ENCODE measurements at regions not wholly inside any gene's neighbourhood (a gene's known extent, or its start where the extent isn't known, plus 50 kb on each side); places are given as distances from the start of the nearest gene placed in this dataset.
"Not testable (repeated sequence)": the region's sequence is repeated elsewhere in the genome, so short reads cannot be mapped to it uniquely, and the experiment has no call there.

DNA sequence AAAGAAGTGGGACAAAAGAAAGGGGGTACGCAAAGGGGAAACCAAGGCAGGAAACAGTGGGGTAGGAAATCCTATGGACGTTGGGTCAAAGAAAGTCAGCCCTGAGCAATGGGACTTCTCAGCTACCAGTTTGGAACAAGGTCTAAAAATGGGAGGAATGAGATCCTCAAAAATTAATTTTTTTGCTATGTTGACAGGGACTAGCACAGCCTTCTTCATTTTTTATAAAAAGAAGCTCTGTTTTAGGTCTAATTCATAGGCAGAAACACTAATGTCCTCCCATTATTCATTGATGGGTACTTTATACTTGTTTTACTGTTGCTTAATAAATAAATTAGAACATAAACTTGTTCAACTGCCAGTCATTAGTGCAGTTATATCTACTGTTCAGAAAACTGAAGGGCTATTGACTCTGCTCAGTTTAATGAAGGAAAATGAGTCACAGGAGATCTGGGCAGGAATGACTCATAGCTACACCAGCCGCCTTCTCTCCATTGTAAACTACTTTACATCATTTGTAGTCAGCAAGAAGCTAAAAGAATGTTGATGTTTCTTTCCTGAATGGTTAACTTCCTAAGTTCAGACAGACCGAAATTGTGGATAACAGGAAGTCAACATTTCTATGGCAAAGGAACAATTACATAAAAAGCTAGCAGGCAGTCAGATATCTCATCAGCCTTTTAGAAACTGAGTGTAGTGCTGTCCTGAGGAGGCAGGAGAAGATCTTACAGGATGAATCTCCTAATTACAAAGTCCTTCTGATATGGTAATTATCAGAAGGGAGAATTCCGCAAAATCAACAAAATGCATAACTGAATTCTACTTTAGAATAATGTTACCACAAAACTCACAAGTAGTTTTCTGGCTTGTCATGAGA, 356.4 kb upstream of the PKN2 start:
- DNase-seq, result no peak

DNA sequence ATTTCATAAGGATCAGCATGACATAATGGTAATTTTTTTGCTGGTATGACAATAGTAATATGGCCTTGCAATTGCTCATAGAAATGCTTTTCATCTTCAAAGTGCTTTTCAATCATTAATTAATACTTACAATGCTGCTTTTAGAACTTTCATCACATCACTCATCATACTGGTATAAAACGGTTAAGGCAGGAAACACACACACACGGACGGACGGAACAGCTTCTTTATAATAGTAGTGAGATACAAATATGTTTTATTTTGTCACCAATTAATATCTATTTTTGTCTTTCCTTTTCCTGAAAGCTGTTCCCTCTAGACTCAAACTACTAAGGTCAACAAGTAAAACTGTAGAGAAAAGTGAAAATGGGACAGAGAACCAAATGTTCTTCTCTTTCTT, 353.9 kb upstream of the PKN2 start:
- DNase-seq, result no peak

DNA sequence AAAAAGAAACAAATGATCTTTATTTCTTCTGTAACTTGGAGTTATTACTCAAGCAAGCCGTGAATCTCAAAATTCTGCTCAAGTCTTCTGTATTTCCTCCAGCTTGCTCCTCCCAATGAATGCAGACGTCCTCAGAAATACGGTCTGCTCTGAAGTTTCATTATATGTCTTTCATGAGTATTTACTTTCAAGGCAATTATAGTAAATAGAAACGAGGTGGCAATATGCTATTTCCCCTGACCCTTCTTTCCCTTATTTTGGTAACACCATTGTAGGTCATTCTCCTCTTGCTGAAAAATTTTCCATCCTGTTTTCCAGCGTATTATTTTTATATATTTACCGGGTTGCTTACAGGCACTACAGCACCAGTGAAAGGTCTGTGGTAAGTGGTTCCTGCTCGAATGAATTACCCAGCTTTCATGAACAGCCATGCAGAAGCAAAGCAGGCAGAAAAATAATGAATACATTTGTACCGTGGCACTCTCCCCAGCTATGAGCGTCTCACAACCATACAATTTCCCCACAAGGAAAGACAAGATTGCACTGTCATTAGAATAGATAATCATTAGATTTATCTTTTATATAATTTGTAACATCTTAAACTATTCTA, 350.9 kb upstream of the PKN2 start:
- DNase-seq, result no peak

DNA sequence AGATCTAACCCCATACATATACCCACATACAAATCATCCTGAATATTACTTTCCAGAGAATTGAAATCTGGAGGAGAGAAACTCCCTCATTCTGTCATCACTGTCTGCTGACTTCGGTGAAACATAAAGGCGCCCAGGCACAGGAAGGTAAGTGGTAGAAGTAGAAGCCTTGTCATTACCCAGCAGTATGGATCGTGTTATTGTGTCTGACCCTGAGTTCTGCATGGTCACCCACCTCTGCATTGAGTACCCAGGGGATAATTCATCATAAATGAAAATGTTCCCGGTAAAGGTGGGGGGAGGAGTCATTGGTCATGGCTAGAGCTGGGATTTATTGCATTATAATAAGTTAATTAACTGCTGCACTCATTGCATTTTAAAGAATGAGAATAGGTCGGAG, 342.6 kb upstream of the PKN2 start:
- DNase-seq, result no peak

DNA sequence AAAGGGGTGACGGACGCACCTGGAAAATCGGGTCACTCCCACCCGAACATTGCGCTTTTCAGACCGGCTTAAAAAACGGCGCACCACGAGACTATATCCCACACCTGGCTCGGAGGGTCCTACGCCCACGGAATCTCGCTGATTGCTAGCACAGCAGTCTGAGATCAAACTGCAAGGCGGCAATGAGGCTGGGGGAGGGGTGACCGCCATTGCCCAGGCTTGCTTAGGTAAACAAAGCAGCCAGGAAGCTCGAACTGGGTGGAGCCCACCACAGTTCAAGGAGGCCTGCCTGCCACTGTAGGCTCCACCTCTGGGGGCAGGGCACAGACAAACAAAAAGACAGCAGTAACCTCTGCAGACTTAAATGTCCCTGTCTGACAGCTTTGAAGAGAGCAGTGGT, 342.0 kb upstream of the PKN2 start:
- not testable (repeated sequence) for DNase-seq

DNA sequence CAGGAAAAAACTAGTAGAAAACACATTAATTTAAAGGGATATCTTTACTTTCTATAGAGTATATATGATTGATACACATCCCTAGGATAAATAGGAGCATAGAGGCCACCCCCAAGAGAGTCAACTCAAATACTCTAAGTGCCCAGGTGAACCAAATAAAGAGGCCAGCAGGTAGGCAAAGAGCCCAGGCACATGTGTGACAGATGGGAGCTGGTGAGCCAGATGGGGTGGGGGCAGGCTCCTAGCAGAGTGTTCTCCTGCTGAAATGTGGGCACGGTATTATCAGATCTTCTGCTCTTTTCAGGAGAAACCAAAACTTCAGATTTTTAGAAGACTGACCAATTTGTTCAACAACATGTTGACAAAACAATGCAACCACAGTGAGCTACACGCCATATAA, 333.4 kb upstream of the PKN2 start:
- no peak for DNase-seq

DNA sequence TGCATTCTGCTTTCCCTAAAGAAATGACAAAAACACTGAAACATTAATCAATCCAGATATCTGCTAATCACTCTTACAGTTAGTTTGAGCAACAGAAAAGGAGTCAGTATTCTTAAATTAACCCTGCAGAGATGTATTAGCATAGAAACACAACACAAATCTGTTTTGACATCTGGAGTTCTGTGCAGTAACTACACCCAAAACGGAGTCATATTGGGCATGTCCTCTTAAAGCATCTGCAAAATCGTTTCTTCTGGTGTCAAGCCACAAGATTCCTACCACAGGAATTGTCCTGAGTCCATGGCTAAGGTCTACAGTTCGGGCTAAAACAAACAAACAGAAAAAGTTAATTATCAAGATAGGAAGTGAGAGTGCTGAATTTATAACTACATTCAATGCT, 332.1 kb upstream of the PKN2 start:
- DNase-seq, result no peak

DNA sequence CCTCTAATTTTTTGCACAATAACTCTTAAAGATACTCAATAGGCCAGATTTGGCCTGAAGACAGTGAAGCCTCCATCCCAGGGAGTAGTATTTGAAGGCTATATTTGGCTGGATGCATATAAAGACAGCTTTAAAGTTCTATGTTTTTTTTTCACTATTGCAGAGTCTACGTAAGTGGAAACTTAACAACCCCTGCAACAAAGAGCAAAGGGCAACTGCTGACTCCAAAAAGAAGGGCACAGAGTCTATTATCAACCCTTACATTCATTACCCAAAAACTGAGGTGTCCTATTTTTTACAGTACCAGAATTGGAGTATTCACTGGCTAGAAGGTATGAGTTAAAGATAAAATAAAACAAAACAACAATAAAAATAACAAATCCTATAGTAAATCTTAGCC, 329.8 kb upstream of the PKN2 start:
- DNase-seq, result no peak

DNA sequence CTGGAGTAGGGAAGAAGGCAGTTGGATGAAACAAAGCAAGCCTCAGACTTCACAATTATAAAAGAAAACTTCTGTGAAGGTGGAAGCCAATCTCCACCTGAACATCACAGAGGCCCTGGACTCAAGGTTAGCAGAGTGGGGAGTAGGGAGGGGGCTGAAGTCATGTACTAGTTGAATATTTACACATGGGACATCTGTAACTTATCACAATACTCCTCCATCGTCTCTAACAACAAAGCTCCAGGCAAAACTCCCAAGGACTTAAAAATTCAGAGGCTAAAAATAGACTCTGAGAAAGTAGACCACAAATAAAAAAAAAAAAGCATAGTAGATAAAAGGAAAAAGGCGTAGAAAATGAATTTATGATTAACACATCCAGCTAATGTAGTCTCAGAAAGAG, 326.3 kb upstream of the PKN2 start:
- no peak for DNase-seq

DNA sequence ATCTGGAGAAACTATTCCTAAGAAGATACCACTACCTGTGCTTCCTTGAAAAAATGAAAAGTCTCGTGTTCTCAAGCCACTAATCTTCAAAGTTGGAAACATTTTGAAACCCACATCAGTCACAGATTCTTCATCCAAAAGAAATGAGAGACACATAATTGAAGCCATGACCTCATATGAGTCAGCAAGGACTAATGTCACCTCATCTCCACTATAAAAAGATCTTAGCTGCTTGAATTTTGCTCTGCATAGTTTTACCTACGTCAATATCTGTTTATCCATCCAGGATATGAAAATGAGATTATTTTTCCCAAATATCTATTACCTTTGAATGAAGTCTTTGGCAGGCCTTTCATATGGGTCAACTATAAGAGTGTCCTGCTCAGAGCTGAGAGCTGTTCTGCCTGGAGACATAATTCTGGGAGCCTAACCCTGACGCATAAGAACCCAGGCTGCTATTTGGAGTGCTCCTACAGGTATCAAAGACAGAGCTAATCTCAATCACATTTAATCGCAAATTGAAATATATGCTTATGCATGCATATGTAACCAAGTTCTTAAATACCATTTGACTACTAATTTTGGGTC, 312.5 kb upstream of the PKN2 start:
- no peak for DNase-seq

DNA sequence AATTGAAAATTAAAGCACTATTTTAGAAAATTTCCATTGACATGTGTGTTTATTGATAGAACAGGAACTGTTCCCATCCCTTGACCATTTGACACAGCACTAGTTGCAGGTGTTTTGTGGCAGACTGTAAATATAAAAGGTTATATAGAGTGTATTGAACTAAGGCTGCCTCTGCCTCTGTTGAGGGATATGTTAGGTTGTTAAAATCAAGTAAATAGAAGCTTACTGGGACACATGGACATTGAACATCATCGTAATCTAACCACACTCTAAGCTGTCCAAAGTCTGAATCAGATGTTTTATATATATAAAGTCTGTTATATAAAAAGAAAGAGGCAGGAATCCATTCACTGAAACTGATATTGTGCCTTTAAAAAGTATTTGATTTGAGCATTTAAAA, 308.1 kb upstream of the PKN2 start:
- DNase-seq, result no peak

DNA sequence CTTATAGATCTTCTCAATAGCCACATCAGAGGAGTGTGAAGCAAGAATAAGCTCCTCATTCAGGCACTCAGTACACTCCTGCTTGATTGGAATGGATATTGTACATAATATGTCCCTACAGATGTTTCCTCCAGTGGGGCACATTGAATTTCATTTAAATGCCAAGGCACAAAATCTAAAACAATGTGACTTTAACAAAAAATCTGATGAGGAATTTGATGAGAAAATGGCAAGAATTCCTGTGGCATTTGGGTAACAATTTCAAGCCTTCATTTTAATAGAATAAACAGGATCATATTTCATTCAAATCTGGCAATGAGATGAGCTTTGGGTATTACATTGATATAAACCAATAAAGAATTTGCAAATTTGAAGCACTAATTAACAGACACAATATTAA, 307.7 kb upstream of the PKN2 start:
- DNase-seq, result no peak

DNA sequence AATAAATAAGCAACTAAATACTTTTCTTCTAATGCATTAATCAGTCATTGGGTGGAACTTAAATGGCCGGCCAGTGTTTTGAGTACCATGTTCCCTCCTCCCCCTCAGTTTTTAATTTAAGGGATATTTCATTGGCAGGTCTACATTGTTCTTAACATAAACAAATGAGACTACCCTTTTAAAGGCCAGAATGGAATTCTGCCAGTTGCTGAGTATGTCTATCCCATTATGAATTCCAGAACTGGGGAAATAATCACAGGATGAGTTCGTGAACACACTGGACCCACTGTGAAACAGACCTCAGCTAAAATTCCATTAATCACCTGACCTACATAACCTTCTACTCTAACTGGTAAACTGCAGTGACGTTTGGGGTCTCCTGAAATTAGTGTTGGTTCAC, 305.5 kb upstream of the PKN2 start:
- DNase-seq, result no peak

DNA sequence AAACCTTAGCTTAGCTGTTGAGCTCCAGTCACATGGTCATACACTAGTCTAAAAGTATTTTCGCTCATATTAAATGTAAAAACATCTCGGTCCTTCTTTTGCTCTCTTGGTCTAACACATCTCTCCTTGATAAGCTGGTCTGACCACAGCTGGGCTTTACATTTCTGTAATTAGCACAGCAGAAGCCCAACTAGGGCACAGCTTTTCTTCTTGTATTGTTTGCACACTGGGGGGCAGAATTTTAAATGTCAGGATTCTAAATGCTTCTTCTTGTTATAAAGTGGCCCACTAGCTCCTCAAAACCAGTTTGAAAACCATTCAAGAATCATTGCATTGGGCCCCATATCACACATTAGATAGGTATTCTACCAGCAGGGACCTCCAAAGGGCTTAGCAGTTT, 289.1 kb upstream of the PKN2 start:
- DNase-seq, result no peak

DNA sequence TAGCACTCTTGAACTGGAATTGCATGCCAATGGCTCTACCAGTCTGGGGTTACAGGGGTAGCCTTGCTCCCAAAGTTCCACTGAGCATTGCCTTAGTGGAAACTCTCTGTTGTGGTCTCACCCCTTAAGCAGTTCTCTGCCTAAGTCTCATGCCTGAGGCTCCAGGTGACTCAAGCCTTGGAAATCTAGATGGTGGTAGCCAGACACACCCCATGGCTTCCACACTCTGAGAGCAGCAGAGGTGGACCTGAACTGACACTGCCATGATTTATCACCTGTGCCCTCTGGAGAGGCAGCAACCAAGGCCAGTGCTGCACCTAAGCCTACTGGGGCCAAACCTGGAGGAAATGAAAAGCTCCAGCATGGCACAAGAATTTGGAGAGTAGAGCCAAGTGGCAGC, 285.7 kb upstream of the PKN2 start:
- no peak for DNase-seq

DNA sequence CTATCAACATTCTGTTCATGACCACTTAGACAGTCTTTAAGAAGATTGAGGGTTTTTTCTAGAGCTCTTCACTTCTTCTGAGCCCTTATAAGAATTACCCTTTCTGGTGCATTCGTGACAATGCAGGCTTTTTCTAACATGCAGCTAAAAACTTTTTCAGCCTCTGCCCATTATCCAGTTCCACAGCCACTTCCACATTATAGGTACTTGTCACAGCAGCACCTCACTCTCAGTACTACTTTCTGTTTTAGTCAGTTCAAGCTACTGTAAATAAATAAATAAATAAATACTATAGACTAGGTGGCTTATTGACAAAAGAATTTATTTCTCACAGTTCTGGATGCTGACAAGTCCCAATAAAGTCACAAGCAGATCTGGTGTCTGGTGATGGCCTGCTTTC, 284.4 kb upstream of the PKN2 start:
- DNase-seq, result no peak

DNA sequence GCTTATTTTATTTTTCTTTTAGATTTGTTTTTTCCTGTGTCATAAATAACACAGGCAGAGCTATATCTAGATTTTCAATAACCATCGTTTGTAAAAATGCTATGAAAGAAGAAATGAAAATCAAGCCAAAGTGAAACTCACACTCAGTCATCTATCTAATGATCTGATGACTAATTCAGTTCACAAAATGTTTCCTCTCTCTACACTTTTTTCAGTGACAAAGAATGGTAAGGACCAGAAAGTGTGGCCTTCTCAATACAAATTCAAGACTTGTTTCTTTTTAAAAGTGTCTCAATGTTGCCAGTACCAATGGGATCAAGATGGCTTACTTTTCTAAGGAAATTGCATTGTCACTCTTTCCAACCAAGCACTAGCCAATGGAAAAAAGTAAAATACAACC, 282.8 kb upstream of the PKN2 start:
- no peak for DNase-seq

DNA sequence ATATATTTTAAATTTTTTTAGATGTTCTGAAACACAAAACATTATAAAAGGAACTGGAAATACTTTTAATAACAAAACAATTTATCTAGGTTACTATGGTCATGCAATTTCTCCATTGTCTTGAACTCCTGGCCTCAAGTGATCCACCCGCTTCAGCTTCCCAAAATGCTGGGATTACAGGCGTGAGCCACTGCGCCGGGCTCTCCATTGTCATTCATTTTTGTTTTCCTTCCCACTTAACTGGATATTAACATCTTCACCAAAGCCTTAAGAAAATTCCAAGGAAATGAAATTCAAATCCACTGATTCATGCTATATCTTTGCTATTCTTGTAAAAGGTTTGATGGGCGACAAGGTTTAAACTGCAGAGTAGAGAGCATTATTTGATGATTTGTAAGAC, 279.5 kb upstream of the PKN2 start:
- no peak for DNase-seq

DNA sequence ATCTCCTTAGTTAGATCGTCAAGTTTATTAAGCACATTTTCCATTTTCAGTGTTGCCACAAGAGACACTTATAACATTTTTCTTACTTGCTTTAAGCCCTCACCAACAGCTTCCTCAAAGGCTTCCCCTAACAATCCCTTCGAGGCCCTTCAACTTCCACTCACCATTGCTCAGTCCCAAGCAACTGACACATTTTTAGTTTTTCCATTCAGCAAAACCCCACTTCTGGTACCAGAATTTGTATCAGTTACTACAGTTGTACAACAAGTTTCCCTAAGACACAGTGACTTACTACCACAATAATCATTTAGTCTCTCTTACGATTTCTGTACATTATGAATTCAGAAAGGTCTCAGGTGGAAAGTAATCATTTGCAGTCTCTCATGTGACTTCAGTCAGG, 276.8 kb upstream of the PKN2 start:
- no peak for DNase-seq

DNA sequence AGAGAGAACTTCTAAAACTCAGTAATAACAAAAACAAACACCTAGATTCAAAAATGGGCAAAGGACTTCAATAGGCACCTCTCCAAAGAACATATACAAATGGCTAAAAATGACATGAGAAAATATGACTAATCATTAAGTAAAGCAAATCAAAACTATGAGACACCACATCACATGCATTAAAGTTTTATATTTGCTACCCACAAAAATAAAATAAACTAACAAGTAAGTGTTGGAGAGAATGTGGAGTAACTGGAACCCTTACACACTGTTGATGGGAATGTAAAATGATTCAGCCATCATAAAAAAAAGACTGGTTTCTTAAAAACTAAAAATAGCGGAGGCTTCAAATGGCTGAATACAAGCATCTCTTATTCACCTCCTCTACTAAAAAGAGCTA, 262.1 kb upstream of the PKN2 start:
- no peak for DNase-seq

DNA sequence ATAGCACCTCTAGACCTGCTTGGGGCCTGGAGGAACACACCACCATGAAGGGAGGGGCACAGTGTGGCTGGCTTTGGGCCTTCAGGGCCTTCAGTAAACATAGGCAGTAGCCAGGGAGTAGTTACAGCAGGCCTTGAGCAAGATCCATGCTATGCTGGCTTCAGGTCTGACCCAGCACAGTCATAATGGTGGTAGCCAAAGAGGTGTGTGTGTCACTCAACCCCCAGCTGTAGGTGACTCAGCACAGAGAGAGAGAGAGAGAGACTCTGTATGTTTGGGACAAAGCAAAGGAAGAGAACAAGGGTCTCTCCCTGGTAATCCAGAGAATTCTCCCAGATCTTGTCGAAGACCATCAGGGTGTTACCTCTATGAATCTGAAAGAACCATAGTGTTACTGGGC, 250.5 kb upstream of the PKN2 start:
- DNase-seq, result no peak

DNA sequence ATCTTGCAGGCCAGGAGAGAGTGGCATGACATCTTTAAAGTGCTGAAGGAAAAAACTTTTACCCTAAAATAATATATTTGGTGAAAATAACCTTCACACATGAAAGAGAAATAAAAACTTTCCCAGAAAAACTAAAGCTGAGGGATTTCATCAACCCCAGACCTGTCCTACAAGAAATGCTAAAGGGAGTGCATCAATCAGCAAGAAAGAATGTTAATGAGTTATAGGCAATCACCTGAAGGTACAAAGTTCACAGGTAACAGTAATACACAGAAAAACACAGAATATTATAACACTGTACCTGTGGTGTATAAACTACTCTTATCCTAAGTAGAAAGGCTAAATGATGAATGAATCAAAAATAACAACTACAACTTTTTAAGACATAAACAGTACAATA, 249.2 kb upstream of the PKN2 start:
- DNase-seq, result no peak

DNA sequence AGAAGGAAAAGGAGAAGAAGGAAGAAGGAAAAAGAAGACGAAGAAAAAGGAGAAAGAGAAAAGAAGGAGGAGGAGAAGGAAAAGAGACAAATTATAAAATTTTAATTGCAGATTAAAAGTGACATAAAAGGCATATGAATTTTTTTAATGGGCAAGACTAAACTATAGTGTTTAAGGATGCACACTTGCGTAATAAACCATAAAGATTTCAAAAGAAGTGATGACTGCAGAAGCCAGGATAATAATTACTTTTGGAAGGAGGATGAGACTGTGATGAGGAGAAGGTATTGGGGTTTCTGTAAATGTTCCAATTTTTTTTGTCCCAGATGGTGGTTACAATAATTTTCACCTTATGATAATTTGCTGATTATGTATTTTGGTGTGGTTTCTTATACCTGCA, 243.1 kb upstream of the PKN2 start:
- DNase-seq, result no peak

DNA sequence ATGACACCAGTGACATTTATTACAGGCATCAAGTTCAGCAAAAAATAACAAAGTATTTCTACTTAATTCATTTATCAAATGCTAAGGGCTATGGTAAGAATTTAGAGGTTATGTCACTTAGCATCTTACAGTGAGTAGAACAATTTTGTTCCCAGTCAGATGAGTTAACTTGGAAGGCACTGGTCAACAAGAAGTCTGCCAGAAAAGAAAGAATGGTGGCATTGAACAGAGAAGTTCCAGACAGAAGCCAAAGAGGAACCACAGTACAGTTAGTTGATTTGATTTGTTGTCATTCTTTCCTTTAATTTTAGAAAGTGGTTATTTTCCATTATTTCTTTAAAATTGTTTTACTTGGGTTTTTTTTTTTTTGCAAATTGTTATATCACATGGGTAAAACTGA, 232.2 kb upstream of the PKN2 start:
- no peak for DNase-seq

DNA sequence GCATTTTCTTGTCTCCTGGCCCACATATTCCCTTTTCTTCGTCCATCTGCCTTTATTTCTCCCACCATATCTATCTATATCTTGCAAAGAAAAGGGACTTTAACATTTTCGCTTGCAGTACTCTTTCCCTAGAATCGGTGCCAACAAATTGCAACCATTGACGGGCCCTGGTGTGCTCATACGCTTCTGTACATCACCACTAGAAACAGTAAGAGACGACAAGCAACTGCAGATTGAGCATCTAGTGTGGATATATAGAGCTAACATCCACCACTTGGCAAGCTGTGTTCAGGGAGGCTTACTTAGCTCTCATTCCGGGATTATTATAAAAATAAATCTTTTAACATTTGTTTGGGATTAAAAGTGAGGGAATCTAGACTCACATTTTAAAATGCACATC, 230.8 kb upstream of the PKN2 start:
- no peak for DNase-seq
